Stomach (tissue), 8 donors: ENCODE measurements at regions not wholly inside any gene's neighbourhood (a gene's known extent, or its start where the extent isn't known, plus 50 kb on each side); places are given as distances from the start of the nearest gene placed in this dataset.

Source experiments
- DNase-seq, 2 donors: peaks; one replicate each; pipeline versions ENCODE4 v3.0.0 to v3.0.0-alpha.2; 2013 to 2019
- H3K27ac ChIP-seq, 5 donors: fragments of 200-600 bp in 4 of 5; sonication (generic) in 4 of 5; one replicate each; pipeline ENCODE4 v1.5.1; 2013 to 2019; ENCODE audit warnings: mild to moderate bottlenecking in 1 of 5, moderate library complexity in 1 of 5
- H3K27me3 ChIP-seq, 3 donors: fragments of 200-600 bp; sonication (generic); one replicate each; pipeline ENCODE4 v1.5.1; 2017 to 2019; ENCODE audit warnings: mixed run types in 1 of 3
- H3K36me3 ChIP-seq, 4 donors: fragments of 200-600 bp; sonication (generic); 1 replicate in 3 of 4; 2 replicates in 1 of 4; pipeline ENCODE4 v1.5.1; 2016 to 2019
- H3K4me1 ChIP-seq, 4 donors: fragments of 200-600 bp; sonication (generic); one replicate each; pipeline ENCODE4 v1.5.1; 2016 to 2019
- H3K4me3 ChIP-seq, 4 donors: fragments of 200-600 bp; sonication (generic) in 3 of 4; one replicate each; pipeline ENCODE4 v1.5.1; 2016 to 2019; ENCODE audit warnings: mild to moderate bottlenecking in 1 of 4
- H3K9me3 ChIP-seq, 4 donors: fragments of 200-600 bp; sonication (generic); one replicate each; pipeline ENCODE4 v1.5.1; 2016 to 2019
- CTCF ChIP-seq, 7 experiments: fragments of 450-650 bp in 4 of 7; fragments of 200-600 bp in 3 of 7; sonication (generic) in 3 of 7; IDR thresholded peaks; one replicate each; pipeline ENCODE4 v1.5.1; 2016 to 2019; ENCODE audit warnings: antibody characterized with exemption in 7 of 7, control low read depth in 2 of 7, mild to moderate bottlenecking in 1 of 7
- EP300 ChIP-seq: sonication (generic); formaldehyde crosslinking; IDR thresholded peaks from one replicate; pipeline ENCODE4 v1.6.1; 2017; ENCODE audit warnings: antibody characterized with exemption
- POLR2A ChIP-seq, 4 donors: fragments of 450-650 bp; IDR thresholded peaks; one replicate each; pipeline ENCODE4 v1.6.1; 2016; ENCODE audit warnings: antibody characterized with exemption in 4 of 4, control low read depth in 2 of 4, mild to moderate bottlenecking in 1 of 4, moderate library complexity in 1 of 4
- POLR2AphosphoS5 ChIP-seq, 3 donors: sonication (generic); formaldehyde crosslinking; IDR thresholded peaks; one replicate each; pipeline ENCODE4 v1.6.1; 2016; ENCODE audit warnings: antibody characterized with exemption in 3 of 3
- WGBS, 5 donors: extraction: QIAGEN DNeasy Blood & Tissue Kit in 3 of 5; methylation state at CpG; one replicate each; pipeline versions ENCODE4 v1.1.5 to v1.1.7; 2013 to 2018; 5-methylcytosine and 5-hydroxymethylcytosine counted together
- intact Hi-C: fragments of 100-400 bp; cut with DNase I; formaldehyde crosslinking; loops from one replicate; pipeline ENCODE4 v1.15.1; 2023; ENCODE audit warnings: low total_unique reads
- donor health status: healthy with polysubstance abuse.
- donor health status: Bipolar disorder and iron deficiency.
- donor health status: healthy.

- no peaks in the 10 kb centered on the region for H3K9me3 ChIP-seq
- H3K36me3 ChIP-seq: no peaks in the 10 kb centered on the region
- H3K4me1 ChIP-seq: peaks cover 0 to 29% (median 19%) of the 10 kb centered on the region in 4 donors
- intact Hi-C loops: no loop called here
- H3K27ac ChIP-seq: no peak overlapping the region
- H3K4me3 ChIP-seq: no peak overlapping the region
- WGBS, 5 donors: 61 to 88% (median 74%) methylated on average over 4 of the region's 4 CpGs
- no peak for DNase-seq
- TF ChIP-seq EP300 (no peak), POLR2AphosphoS5 (IDR thresholded peaks at IDR 0.05) (no peak), POLR2A (IDR thresholded peaks at IDR 0.05) (no peak), CTCF (IDR thresholded peaks at IDR 0.05) (no peak)
- no peaks in the 10 kb centered on the region for H3K27me3 ChIP-seq
These were observed 388.2 kb upstream of the CITED2 start for GRCh38 chr6:139762587-139763031.

GRCh38 chr6:139760128-139760527 lies 385.7 kb upstream of the CITED2 start:
- WGBS, 5 donors: 68 to 85% (median 81%) methylated on average over 3 of the region's 3 CpGs
- intact Hi-C loops: no loop called here
- Histone ChIP-seq H3K36me3 (no peaks in the 10 kb centered on the region), H3K4me1 (peaks cover 2 to 26% (median 15%) of the 10 kb centered on the region in 4 donors), H3K27ac (no peak overlapping the region), H3K27me3 (no peaks in the 10 kb centered on the region), H3K4me3 (no peak overlapping the region), H3K9me3 (no peaks in the 10 kb centered on the region)
- TF ChIP-seq POLR2AphosphoS5 (IDR thresholded peaks at IDR 0.05): no peak
- no peak for TF ChIP-seq POLR2A (IDR thresholded peaks at IDR 0.05)
- no peak for DNase-seq

GRCh38 chr6:139759086-139759485 lies 384.6 kb upstream of the CITED2 start:
- intact Hi-C loops: no loop called here
- TF ChIP-seq CTCF (IDR thresholded peaks at IDR 0.05) (no peak), POLR2A (IDR thresholded peaks at IDR 0.05) (no peak), EP300 (no peak), POLR2AphosphoS5 (IDR thresholded peaks at IDR 0.05) (no peak)
- H3K27ac ChIP-seq: no peak overlapping the region
- no peak overlapping the region for H3K4me3 ChIP-seq
- no peak for DNase-seq
- H3K36me3 ChIP-seq: no peaks in the 10 kb centered on the region
- WGBS, 5 donors: 90 to 97% (median 96%) methylated on average over 2 of the region's 2 CpGs
- H3K27me3 ChIP-seq: no peaks in the 10 kb centered on the region
- no peaks in the 10 kb centered on the region for H3K9me3 ChIP-seq
- H3K4me1 ChIP-seq: peaks cover 0 to 21% (median 12%) of the 10 kb centered on the region in 4 donors

GRCh38 chr6:139758209-139758611 lies 383.8 kb upstream of the CITED2 start:
- Histone ChIP-seq H3K4me3 (no peak overlapping the region), H3K36me3 (no peaks in the 10 kb centered on the region), H3K27me3 (no peaks in the 10 kb centered on the region), H3K4me1 (peaks cover 0 to 21% (median 9%) of the 10 kb centered on the region in 4 donors), H3K27ac (peak overlapping the region in 2 of 5 donors; percentile 22 to 31), H3K9me3 (no peaks in the 10 kb centered on the region)
- TF ChIP-seq POLR2AphosphoS5 (IDR thresholded peaks at IDR 0.05): no peak
- 56 to 86% (median 62%) methylated on average over 3 of the region's 3 CpGs for WGBS, 5 donors
- intact Hi-C loops: no loop called here
- DNase-seq: no peak

GRCh38 chr6:139757784-139758183 lies 383.3 kb upstream of the CITED2 start:
- intact Hi-C loops: no loop called here
- H3K27ac ChIP-seq: peak overlapping the region in 2 of 5 donors; percentile 31 to 40
- H3K4me3 ChIP-seq: no peak overlapping the region
- H3K9me3 ChIP-seq: no peaks in the 10 kb centered on the region
- 61 to 79% (median 67%) methylated on average over 1 of the region's 1 CpG for WGBS, 5 donors
- H3K27me3 ChIP-seq: no peaks in the 10 kb centered on the region
- H3K36me3 ChIP-seq: no peaks in the 10 kb centered on the region
- DNase-seq: no peak
- peaks cover 0 to 21% (median 9%) of the 10 kb centered on the region in 4 donors for H3K4me1 ChIP-seq
- TF ChIP-seq CTCF (IDR thresholded peaks at IDR 0.05) (no peak), POLR2A (IDR thresholded peaks at IDR 0.05) (no peak), EP300 (no peak), POLR2AphosphoS5 (IDR thresholded peaks at IDR 0.05) (no peak)
